ENCODE measurements at regions not wholly inside any gene's neighbourhood (a gene's known extent, or its start where the extent isn't known, plus 50 kb on each side); places are given as distances from the start of the nearest gene placed in this dataset.

DNA sequence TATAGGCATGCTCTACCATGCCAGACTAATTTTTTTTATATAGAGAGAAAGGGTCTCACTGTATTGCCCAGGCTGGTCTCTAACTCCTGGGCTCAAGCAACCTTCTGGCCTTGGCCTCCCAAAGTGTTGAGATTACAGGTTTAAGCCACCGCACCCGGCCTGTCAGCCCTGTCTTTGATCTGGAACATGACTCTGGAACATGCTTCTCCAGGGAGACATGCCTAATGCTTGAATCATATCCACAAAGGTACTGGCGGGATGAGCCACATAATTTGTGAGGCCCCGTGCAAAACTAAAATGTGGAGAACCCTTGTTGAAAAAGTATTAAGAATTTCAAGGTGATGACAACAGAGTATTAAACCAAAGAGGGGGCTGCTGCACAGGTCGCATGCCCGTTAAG is 282.8 kb downstream of the ARHGAP12 start:
- no peak overlapping the region for H3K4me3 Mint-ChIP-seq
- H3K27me3 Mint-ChIP-seq: peaks cover 3% of the 10 kb centered on the region
- H3K9me3 Mint-ChIP-seq: no peaks in the 10 kb centered on the region
- no peaks in the 10 kb centered on the region for H3K36me3 Mint-ChIP-seq
- no peak overlapping the region for H3K27ac Mint-ChIP-seq
- no peaks in the 10 kb centered on the region for H3K4me1 Mint-ChIP-seq

DNA sequence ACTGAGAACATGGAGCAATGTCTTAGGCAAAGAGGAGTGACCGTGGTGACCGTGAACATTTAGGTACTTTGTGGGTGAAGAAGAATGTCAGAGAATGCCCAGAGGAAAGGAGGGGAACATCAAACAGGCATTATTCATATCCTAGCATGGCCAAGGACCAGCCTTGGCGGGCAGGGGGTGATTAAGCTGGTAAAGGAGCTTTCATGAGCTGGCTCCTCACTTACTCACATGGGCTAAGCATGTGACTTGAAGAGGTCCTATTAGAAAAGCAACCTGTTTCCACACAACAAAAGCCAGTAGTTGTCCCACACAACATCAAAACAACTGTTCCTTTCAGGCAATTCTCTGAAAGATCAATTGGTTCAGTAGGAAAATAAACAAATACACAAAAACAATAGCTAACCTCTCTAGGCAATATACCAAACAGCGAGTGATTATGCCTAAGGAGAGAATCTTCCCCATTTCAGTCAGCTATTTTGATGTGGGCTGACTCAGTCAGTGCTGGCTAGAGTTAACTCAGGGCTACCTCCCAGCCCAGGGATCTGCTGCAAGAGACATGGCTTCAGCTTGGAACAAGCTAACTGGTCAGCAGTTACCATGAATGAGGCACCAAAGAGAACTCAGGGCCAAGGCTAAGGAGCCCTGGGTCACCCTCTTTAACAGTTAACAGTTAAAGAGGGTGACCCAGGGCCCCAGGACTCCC is 283.5 kb downstream of the ARHGAP12 start:
- no peaks in the 10 kb centered on the region for H3K36me3 Mint-ChIP-seq
- peaks cover under 1% of the 10 kb centered on the region for H3K27me3 Mint-ChIP-seq
- no peak overlapping the region for H3K27ac Mint-ChIP-seq
- no peaks in the 10 kb centered on the region for H3K4me1 Mint-ChIP-seq
- H3K9me3 Mint-ChIP-seq: no peaks in the 10 kb centered on the region
- no peak overlapping the region for H3K4me3 Mint-ChIP-seq

- no peak overlapping the region for H3K27ac Mint-ChIP-seq
- no peaks in the 10 kb centered on the region for H3K36me3 Mint-ChIP-seq
- H3K4me1 Mint-ChIP-seq: no peaks in the 10 kb centered on the region
- H3K27me3 Mint-ChIP-seq: peaks cover 4% of the 10 kb centered on the region
- H3K4me3 Mint-ChIP-seq: no peak overlapping the region
- no peaks in the 10 kb centered on the region for H3K9me3 Mint-ChIP-seq
Measured at GRCh38 chr10:31642281-31642680, 286.4 kb downstream of the ARHGAP12 start.

GRCh38 chr10:31635415-31636065 is 293.1 kb downstream of the ARHGAP12 start:
- peaks cover 6% of the 10 kb centered on the region for H3K27me3 Mint-ChIP-seq
- no peaks in the 10 kb centered on the region for H3K4me1 Mint-ChIP-seq
- no peak overlapping the region for H3K27ac Mint-ChIP-seq
- H3K9me3 Mint-ChIP-seq: peaks cover 5% of the 10 kb centered on the region
- no peaks in the 10 kb centered on the region for H3K36me3 Mint-ChIP-seq
- H3K4me3 Mint-ChIP-seq: no peak overlapping the region

DNA sequence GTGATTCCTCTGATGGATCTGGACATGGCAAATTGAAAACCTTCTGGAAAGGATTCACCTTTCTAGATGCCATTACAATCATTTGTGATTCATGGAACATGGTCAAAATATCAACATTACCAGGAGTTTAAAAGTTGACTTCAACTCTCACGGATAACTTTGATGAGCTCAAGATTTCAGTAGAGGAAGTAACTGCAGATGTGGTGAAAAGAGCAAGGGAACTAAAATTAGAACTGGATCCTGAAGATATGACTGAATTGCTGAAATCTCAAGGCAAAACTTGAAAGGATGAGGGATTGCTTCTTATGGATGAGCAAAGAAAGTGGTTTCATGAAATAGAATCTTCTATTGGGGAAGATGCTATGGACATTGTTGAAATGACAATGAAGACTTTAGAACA is 293.6 kb downstream of the ARHGAP12 start:
- H3K4me1 Mint-ChIP-seq: no peaks in the 10 kb centered on the region
- no peak overlapping the region for H3K4me3 Mint-ChIP-seq
- peaks cover 5% of the 10 kb centered on the region for H3K9me3 Mint-ChIP-seq
- peaks cover 10% of the 10 kb centered on the region for H3K27me3 Mint-ChIP-seq
- no peaks in the 10 kb centered on the region for H3K36me3 Mint-ChIP-seq
- H3K27ac Mint-ChIP-seq: no peak overlapping the region

DNA sequence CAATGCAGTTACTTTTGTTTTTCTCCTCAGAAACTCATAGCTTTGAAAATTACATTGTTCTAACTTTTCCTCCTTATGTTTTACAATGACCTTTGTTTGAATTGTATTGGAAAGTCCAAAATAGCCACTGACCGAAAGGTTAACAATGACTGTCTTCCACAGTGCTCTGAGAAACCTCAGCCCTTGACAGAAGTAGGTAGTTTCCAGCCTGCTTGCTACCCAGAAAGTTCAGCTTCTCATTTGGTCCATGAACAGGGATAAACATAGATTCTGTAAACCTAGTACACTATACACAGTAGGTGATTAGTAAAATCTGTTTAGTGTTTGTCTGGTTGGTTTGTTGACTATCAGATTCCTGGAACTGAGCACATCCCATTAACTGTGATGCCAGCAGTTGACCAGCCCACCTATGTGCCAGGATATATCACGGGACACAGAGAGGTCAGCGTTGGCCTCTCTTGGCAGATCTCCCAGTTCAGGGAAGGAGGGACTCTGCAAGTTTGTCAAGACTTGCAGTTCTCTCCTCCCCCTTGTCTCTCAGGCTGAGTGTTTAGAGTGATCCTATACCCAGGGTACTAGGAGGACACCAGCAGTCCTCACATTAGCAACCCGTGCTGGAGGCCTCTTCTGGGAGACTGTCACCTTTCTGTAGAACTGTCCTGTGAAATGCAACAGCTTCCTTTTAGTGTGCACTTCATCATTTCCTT is 297.6 kb downstream of the ARHGAP12 start:
- Mint-ChIP-seq H3K27ac (no peak overlapping the region), H3K4me3 (no peak overlapping the region), H3K4me1 (no peaks in the 10 kb centered on the region), H3K9me3 (peaks cover 12% of the 10 kb centered on the region), H3K36me3 (peaks cover 2% of the 10 kb centered on the region), H3K27me3 (peaks cover 6% of the 10 kb centered on the region)

DNA sequence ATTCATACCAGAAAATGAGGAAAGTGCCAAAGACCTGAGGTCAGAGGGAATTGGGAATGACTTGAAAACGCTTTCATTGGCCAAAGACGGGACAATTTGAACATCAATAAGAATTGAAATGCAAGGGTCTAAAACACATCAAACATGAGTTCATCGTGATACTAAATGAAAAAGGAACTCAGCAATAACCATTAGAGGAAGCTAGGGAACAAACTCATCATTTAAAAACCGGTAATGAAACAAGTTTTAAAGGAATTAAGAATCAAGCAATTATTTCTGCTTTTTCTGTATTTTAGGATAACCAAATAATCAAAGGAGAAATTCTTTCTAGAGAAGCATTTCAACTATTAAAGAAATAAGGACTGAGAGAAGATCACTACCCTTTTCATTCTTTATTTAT is 303.1 kb downstream of the ARHGAP12 start:
- peaks cover 4% of the 10 kb centered on the region for H3K36me3 Mint-ChIP-seq
- H3K4me1 Mint-ChIP-seq: no peaks in the 10 kb centered on the region
- no peak overlapping the region for H3K27ac Mint-ChIP-seq
- peaks cover 24% of the 10 kb centered on the region for H3K9me3 Mint-ChIP-seq
- peaks cover 4% of the 10 kb centered on the region for H3K27me3 Mint-ChIP-seq
- no peak overlapping the region for H3K4me3 Mint-ChIP-seq

GRCh38 chr10:31624611-31625010 is 304.0 kb downstream of the ARHGAP12 start:
- no peak overlapping the region for H3K4me3 Mint-ChIP-seq
- no peak overlapping the region for H3K27ac Mint-ChIP-seq
- H3K36me3 Mint-ChIP-seq: peaks cover 4% of the 10 kb centered on the region
- no peaks in the 10 kb centered on the region for H3K4me1 Mint-ChIP-seq
- H3K27me3 Mint-ChIP-seq: no peaks in the 10 kb centered on the region
- H3K9me3 Mint-ChIP-seq: peaks cover 24% of the 10 kb centered on the region

DNA sequence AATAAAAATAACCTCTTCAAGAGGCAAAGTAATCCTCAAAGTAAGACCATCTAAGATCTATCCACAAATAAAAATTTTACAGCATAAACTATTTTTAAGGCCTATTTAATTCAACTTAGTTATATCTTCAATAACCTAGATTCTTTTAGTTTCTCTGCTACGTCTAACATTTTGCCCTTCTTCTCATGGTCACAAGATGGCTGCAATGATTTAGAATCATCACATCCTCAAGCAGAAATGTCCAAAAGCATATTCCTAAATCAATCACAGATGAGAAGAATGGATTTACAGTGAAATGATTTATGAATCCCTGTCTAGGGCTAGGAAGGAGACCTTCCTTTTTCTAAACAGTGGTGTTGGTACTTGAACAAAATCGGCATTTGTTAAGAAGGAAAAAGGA is 304.7 kb downstream of the ARHGAP12 start:
- H3K36me3 Mint-ChIP-seq: peaks cover 4% of the 10 kb centered on the region
- no peak overlapping the region for H3K4me3 Mint-ChIP-seq
- no peak overlapping the region for H3K27ac Mint-ChIP-seq
- no peaks in the 10 kb centered on the region for H3K27me3 Mint-ChIP-seq
- H3K9me3 Mint-ChIP-seq: peaks cover 24% of the 10 kb centered on the region
- H3K4me1 Mint-ChIP-seq: no peaks in the 10 kb centered on the region

GRCh38 chr10:31623466-31623865 is 304.4 kb downstream of the ZEB1 start:
- Mint-ChIP-seq H3K4me1 (no peaks in the 10 kb centered on the region), H3K4me3 (no peak overlapping the region), H3K27me3 (no peaks in the 10 kb centered on the region), H3K27ac (no peak overlapping the region), H3K9me3 (peaks cover 24% of the 10 kb centered on the region), H3K36me3 (peaks cover 4% of the 10 kb centered on the region)

- Mint-ChIP-seq H3K27ac (no peak overlapping the region), H3K36me3 (peaks cover 4% of the 10 kb centered on the region), H3K9me3 (peaks cover 24% of the 10 kb centered on the region), H3K27me3 (no peaks in the 10 kb centered on the region), H3K4me3 (no peak overlapping the region), H3K4me1 (no peaks in the 10 kb centered on the region)
Measured at GRCh38 chr10:31622978-31623377, 304.0 kb downstream of the ZEB1 start.

GRCh38 chr10:31621733-31622132 is 302.7 kb downstream of the ZEB1 start:
- Mint-ChIP-seq H3K9me3 (peaks cover 23% of the 10 kb centered on the region), H3K4me1 (no peaks in the 10 kb centered on the region), H3K4me3 (no peak overlapping the region), H3K36me3 (peaks cover 4% of the 10 kb centered on the region), H3K27ac (no peak overlapping the region), H3K27me3 (no peaks in the 10 kb centered on the region)

DNA sequence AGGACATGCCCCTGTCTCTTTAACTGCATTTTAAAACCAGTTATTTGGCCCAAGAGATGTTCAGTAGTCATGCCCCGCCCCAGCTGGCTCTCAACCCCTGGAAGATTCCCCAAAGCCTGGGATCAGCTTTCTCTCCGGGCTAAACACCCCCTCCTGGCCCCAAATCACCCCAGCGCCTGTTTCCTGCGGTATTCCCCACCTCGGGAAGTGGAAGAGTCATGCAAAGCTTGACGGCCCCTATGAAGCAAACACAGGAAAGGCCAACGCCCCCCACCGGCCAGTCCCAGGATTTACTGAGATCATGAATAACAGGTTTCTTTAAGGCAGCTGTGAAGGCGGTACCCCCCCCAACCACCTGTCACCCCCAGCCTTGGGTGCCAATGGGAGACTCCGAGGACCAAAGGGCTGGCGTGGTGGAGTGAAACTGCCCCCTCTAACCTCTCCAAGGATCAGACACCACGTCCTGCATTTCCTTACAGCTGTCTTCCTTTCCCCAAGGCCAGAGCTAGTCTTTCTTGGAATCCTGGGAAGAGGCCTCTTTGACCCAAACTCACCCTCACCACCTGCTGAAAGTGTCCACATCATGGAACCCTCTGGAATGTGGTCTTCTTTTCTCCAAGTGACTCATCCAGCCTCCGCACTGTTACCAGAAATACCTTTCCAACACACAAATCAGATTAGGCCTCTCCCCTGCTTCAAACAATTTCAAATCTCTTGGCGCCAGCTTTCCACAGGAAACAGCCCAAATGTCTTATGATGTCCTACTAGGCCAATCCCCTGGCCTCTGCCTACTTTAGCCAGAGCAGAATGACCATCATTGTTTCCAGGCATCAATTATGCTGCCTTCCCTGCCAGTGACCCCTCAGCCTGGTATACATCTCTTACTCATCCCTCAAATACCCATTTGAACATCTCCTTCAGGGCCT is 301.5 kb downstream of the ZEB1 start:
- peaks cover 14% of the 10 kb centered on the region for H3K9me3 Mint-ChIP-seq
- no peak overlapping the region for H3K4me3 Mint-ChIP-seq
- H3K36me3 Mint-ChIP-seq: peaks cover 2% of the 10 kb centered on the region
- H3K27me3 Mint-ChIP-seq: no peaks in the 10 kb centered on the region
- no peak overlapping the region for H3K27ac Mint-ChIP-seq
- H3K4me1 Mint-ChIP-seq: no peaks in the 10 kb centered on the region

DNA sequence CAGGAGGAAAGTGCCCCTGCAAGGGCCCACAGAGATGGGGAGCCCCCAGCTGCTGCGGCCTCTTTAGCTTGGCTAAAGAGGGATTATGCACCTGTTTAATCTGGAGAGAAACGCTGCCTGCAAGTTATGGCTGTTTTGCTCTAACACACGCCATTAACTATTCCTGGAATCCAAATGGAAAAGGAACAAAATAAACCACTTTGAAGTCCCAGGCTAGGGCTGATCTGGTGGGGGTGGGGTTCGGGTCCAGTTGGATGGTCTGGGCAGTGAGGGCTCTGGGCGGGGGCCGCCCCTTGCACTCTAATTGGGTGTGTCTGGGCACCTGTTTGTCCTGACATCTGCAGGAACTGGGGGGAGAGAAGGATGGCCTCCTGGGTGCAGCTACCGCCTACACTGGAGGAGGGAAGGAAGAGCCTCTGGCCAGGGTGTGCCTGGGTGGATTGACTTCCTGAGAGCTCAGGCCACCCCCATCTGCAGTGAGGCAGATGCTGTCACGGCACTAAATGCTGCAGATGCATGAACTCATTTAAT is 300.6 kb downstream of the ZEB1 start:
- Mint-ChIP-seq H3K27me3 (no peaks in the 10 kb centered on the region), H3K4me3 (no peak overlapping the region), H3K27ac (no peak overlapping the region), H3K9me3 (peaks cover 7% of the 10 kb centered on the region), H3K4me1 (no peaks in the 10 kb centered on the region), H3K36me3 (no peaks in the 10 kb centered on the region)

- Mint-ChIP-seq H3K4me1 (no peaks in the 10 kb centered on the region), H3K27ac (no peak overlapping the region), H3K4me3 (no peak overlapping the region), H3K9me3 (no peaks in the 10 kb centered on the region), H3K27me3 (no peaks in the 10 kb centered on the region), H3K36me3 (no peaks in the 10 kb centered on the region)
Measured at GRCh38 chr10:31618541-31619291, 299.7 kb downstream of the ZEB1 start.

Measured in activated naive CD4-positive, alpha-beta T cell treated with anti-CD3 and anti-CD28 coated beads, Interleukin-2, amount 50 U/mL, for 24 hours (primary cell).